ENCODE measurements at regions not wholly inside any gene's neighbourhood (a gene's known extent, or its start where the extent isn't known, plus 50 kb on each side); places are given as distances from the start of the nearest gene placed in this dataset.
"Not testable (repeated sequence)": the region's sequence is repeated elsewhere in the genome, so short reads cannot be mapped to it uniquely, and the experiment has no call there.

GRCh38 chr1:199913318-199913717 lies 114.2 kb upstream of the NR5A2 start:
- no peak overlapping the region for H3K27ac ChIP-seq (ENCODE audit: low read length)
- H3K27me3 ChIP-seq (ENCODE audit: control insufficient read depth, insufficient read depth, low read length) = no peaks in the 10 kb centered on the region
- H3K36me3 ChIP-seq (ENCODE audit: control insufficient read depth, insufficient read depth, low read length) = no peaks in the 10 kb centered on the region
- H3K4me3 ChIP-seq (ENCODE audit: low read length) = no peak overlapping the region
- no peaks in the 10 kb centered on the region for H3K4me1 ChIP-seq (ENCODE audit: control insufficient read depth, insufficient read depth, low read length)
- no peaks in the 10 kb centered on the region for H3K9me3 ChIP-seq (ENCODE audit: control insufficient read depth, insufficient read depth, low read length)
- DNase-seq (ENCODE audit: low read depth, low spot score) = no peak
- no CpG with 5 or more reads among the region's 3 CpGs for WGBS (ENCODE audit: insufficient coverage, insufficient read length)

DNA sequence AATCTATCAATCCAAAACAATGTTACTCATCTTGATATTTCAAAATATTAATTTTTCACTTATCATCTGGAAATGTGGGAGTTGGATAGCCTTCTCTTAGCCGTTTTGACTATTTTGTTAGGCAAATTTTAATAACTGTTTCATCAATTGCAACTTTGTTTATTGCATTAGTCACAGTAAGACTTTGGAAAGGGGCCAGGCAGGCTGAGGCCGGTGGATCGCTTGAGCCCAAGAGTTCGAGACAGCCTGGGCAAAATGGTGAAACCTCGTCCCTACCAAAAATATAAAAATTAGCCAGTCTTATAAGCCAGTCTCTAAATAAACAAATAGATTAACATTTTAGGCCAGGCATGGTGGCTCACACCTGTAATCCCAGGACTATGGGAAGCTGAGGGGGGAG lies 113.0 kb upstream of the NR5A2 start:
- Histone ChIP-seq H3K27ac (ENCODE audit: low read length) (no peak overlapping the region), H3K4me3 (ENCODE audit: low read length) (no peak overlapping the region), H3K36me3 (ENCODE audit: control insufficient read depth, insufficient read depth, low read length) (no peaks in the 10 kb centered on the region), H3K9me3 (ENCODE audit: control insufficient read depth, insufficient read depth, low read length) (no peaks in the 10 kb centered on the region), H3K4me1 (ENCODE audit: control insufficient read depth, insufficient read depth, low read length) (no peaks in the 10 kb centered on the region), H3K27me3 (ENCODE audit: control insufficient read depth, insufficient read depth, low read length) (no peaks in the 10 kb centered on the region)
- DNase-seq (ENCODE audit: low read depth, low spot score) = no peak
- no CpG with 5 or more reads among the region's 5 CpGs for WGBS (ENCODE audit: insufficient coverage, insufficient read length)

GRCh38 chr1:199918196-199918769 lies 109.2 kb upstream of the NR5A2 start:
- H3K4me3 ChIP-seq (ENCODE audit: low read length) = no peak overlapping the region
- H3K9me3 ChIP-seq (ENCODE audit: control insufficient read depth, insufficient read depth, low read length) = no peaks in the 10 kb centered on the region
- H3K27me3 ChIP-seq (ENCODE audit: control insufficient read depth, insufficient read depth, low read length) = no peaks in the 10 kb centered on the region
- no peak for DNase-seq (ENCODE audit: low read depth, low spot score)
- H3K27ac ChIP-seq (ENCODE audit: low read length) = no peak overlapping the region
- H3K4me1 ChIP-seq (ENCODE audit: control insufficient read depth, insufficient read depth, low read length) = no peaks in the 10 kb centered on the region
- no CpG with 5 or more reads among the region's 2 CpGs for WGBS (ENCODE audit: insufficient coverage, insufficient read length)
- no peaks in the 10 kb centered on the region for H3K36me3 ChIP-seq (ENCODE audit: control insufficient read depth, insufficient read depth, low read length)

DNA sequence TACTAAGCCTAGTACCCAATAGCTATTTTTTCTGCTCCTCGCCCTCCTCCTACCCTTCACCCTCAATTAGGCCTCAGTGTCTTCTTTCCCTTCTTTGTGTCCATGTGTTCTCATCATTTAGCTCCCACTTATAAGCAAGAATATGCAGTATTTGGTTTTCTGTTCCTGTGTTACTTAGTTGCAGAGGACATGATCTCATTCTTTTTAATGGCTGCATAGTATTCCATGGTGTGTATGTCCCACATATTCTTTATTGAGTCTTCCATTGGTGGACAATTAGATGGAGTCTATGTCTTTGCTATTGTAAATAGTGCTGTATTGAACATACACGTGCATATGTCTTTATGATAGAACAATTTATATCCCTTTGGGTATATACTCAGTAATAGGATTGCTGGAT lies 106.9 kb upstream of the NR5A2 start:
- no peaks in the 10 kb centered on the region for H3K27me3 ChIP-seq (ENCODE audit: control insufficient read depth, insufficient read depth, low read length)
- no peaks in the 10 kb centered on the region for H3K9me3 ChIP-seq (ENCODE audit: control insufficient read depth, insufficient read depth, low read length)
- no peaks in the 10 kb centered on the region for H3K4me1 ChIP-seq (ENCODE audit: control insufficient read depth, insufficient read depth, low read length)
- no peaks in the 10 kb centered on the region for H3K36me3 ChIP-seq (ENCODE audit: control insufficient read depth, insufficient read depth, low read length)
- no CpG with 5 or more reads among the region's 2 CpGs for WGBS (ENCODE audit: insufficient coverage, insufficient read length)
- no peak overlapping the region for H3K27ac ChIP-seq (ENCODE audit: low read length)
- no peak for DNase-seq (ENCODE audit: low read depth, low spot score)
- H3K4me3 ChIP-seq (ENCODE audit: low read length) = no peak overlapping the region

GRCh38 chr1:199929556-199929955 lies 98.0 kb upstream of the NR5A2 start:
- no peak overlapping the region for H3K4me3 ChIP-seq (ENCODE audit: low read length)
- H3K27me3 ChIP-seq (ENCODE audit: control insufficient read depth, insufficient read depth, low read length) = no peaks in the 10 kb centered on the region
- H3K36me3 ChIP-seq (ENCODE audit: control insufficient read depth, insufficient read depth, low read length) = no peaks in the 10 kb centered on the region
- no peaks in the 10 kb centered on the region for H3K9me3 ChIP-seq (ENCODE audit: control insufficient read depth, insufficient read depth, low read length)
- no peak overlapping the region for H3K27ac ChIP-seq (ENCODE audit: low read length)
- H3K4me1 ChIP-seq (ENCODE audit: control insufficient read depth, insufficient read depth, low read length) = no peaks in the 10 kb centered on the region
- no peak for DNase-seq (ENCODE audit: low read depth, low spot score)
- no CpG with 5 or more reads among the region's 3 CpGs for WGBS (ENCODE audit: insufficient coverage, insufficient read length)

GRCh38 chr1:199930067-199930466 lies 97.4 kb upstream of the NR5A2 start:
- not testable (repeated sequence) for H3K4me1 ChIP-seq (ENCODE audit: control insufficient read depth, insufficient read depth, low read length); H3K9me3 ChIP-seq (ENCODE audit: control insufficient read depth, insufficient read depth, low read length); H3K4me3 ChIP-seq (ENCODE audit: low read length); DNase-seq (ENCODE audit: low read depth, low spot score); H3K27me3 ChIP-seq (ENCODE audit: control insufficient read depth, insufficient read depth, low read length); H3K36me3 ChIP-seq (ENCODE audit: control insufficient read depth, insufficient read depth, low read length); H3K27ac ChIP-seq (ENCODE audit: low read length)
- WGBS (ENCODE audit: insufficient coverage, insufficient read length) = no CpG with 5 or more reads among the region's 5 CpGs

DNA sequence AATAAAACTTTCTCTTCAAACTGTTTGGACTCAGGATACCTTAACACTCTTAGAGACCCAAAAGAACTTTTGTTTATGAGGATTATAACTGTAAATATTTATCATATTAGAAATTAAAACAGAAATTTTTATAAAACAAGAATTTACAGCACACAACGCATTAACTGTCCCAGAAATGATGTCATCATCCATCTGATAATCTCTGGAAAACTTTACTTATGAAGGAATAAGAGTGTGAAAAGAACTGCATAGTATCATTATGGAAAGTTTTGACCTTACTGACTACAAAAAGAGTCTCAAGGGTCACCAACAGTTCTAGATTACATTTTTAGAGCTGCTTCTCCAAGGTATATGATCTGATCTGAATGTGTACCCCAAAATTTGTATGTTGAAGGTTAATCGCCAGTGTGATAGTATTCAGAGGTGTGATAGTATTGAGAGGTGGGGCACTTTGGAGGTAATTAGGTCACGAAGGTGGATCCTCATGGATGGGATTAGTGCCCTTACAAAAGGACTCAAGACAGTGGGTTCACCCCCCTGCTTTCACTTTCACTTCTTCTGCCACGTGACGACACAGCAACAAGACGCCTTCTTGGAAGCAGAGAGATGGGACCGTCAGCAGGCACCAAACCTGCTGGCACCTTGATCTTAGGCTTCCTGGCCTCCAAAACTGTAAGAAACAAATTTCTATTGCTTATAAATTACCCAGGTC lies 95.7 kb upstream of the NR5A2 start:
- Histone ChIP-seq H3K9me3 (ENCODE audit: control insufficient read depth, insufficient read depth, low read length) (no peaks in the 10 kb centered on the region), H3K4me3 (ENCODE audit: low read length) (no peak overlapping the region), H3K36me3 (ENCODE audit: control insufficient read depth, insufficient read depth, low read length) (no peaks in the 10 kb centered on the region), H3K27ac (ENCODE audit: low read length) (no peak overlapping the region), H3K27me3 (ENCODE audit: control insufficient read depth, insufficient read depth, low read length) (no peaks in the 10 kb centered on the region), H3K4me1 (ENCODE audit: control insufficient read depth, insufficient read depth, low read length) (no peaks in the 10 kb centered on the region)
- DNase-seq (ENCODE audit: low read depth, low spot score) = no peak
- WGBS (ENCODE audit: insufficient coverage, insufficient read length) = no CpG with 5 or more reads among the region's 7 CpGs

GRCh38 chr1:199932462-199932861 lies 95.0 kb upstream of the NR5A2 start:
- no peak overlapping the region for H3K27ac ChIP-seq (ENCODE audit: low read length)
- no peak overlapping the region for H3K4me3 ChIP-seq (ENCODE audit: low read length)
- no peaks in the 10 kb centered on the region for H3K36me3 ChIP-seq (ENCODE audit: control insufficient read depth, insufficient read depth, low read length)
- H3K27me3 ChIP-seq (ENCODE audit: control insufficient read depth, insufficient read depth, low read length) = no peaks in the 10 kb centered on the region
- no peak for DNase-seq (ENCODE audit: low read depth, low spot score)
- H3K4me1 ChIP-seq (ENCODE audit: control insufficient read depth, insufficient read depth, low read length) = no peaks in the 10 kb centered on the region
- no CpG with 5 or more reads among the region's 2 CpGs for WGBS (ENCODE audit: insufficient coverage, insufficient read length)
- H3K9me3 ChIP-seq (ENCODE audit: control insufficient read depth, insufficient read depth, low read length) = no peaks in the 10 kb centered on the region

GRCh38 chr1:199936441-199936840 lies 91.1 kb upstream of the NR5A2 start:
- no peaks in the 10 kb centered on the region for H3K4me1 ChIP-seq (ENCODE audit: control insufficient read depth, insufficient read depth, low read length)
- no peaks in the 10 kb centered on the region for H3K36me3 ChIP-seq (ENCODE audit: control insufficient read depth, insufficient read depth, low read length)
- no peak overlapping the region for H3K4me3 ChIP-seq (ENCODE audit: low read length)
- WGBS (ENCODE audit: insufficient coverage, insufficient read length) = no CpG with 5 or more reads among the region's 4 CpGs
- H3K27me3 ChIP-seq (ENCODE audit: control insufficient read depth, insufficient read depth, low read length) = no peaks in the 10 kb centered on the region
- no peak for DNase-seq (ENCODE audit: low read depth, low spot score)
- H3K9me3 ChIP-seq (ENCODE audit: control insufficient read depth, insufficient read depth, low read length) = no peaks in the 10 kb centered on the region
- H3K27ac ChIP-seq (ENCODE audit: low read length) = no peak overlapping the region

GRCh38 chr1:199937161-199937560 lies 90.3 kb upstream of the NR5A2 start:
- Histone ChIP-seq H3K27me3 (ENCODE audit: control insufficient read depth, insufficient read depth, low read length) (no peaks in the 10 kb centered on the region), H3K27ac (ENCODE audit: low read length) (no peak overlapping the region), H3K4me1 (ENCODE audit: control insufficient read depth, insufficient read depth, low read length) (no peaks in the 10 kb centered on the region), H3K36me3 (ENCODE audit: control insufficient read depth, insufficient read depth, low read length) (no peaks in the 10 kb centered on the region), H3K4me3 (ENCODE audit: low read length) (no peak overlapping the region), H3K9me3 (ENCODE audit: control insufficient read depth, insufficient read depth, low read length) (no peaks in the 10 kb centered on the region)
- no peak for DNase-seq (ENCODE audit: low read depth, low spot score)
- no CpG with 5 or more reads among the region's 4 CpGs for WGBS (ENCODE audit: insufficient coverage, insufficient read length)

- H3K36me3 ChIP-seq (ENCODE audit: control insufficient read depth, insufficient read depth, low read length) = no peaks in the 10 kb centered on the region
- H3K4me1 ChIP-seq (ENCODE audit: control insufficient read depth, insufficient read depth, low read length) = no peaks in the 10 kb centered on the region
- no peak overlapping the region for H3K4me3 ChIP-seq (ENCODE audit: low read length)
- no peaks in the 10 kb centered on the region for H3K9me3 ChIP-seq (ENCODE audit: control insufficient read depth, insufficient read depth, low read length)
- WGBS (ENCODE audit: insufficient coverage, insufficient read length) = no CpG with 5 or more reads among the region's 4 CpGs
- H3K27me3 ChIP-seq (ENCODE audit: control insufficient read depth, insufficient read depth, low read length) = no peaks in the 10 kb centered on the region
- no peak overlapping the region for H3K27ac ChIP-seq (ENCODE audit: low read length)
- no peak for DNase-seq (ENCODE audit: low read depth, low spot score)
These were observed 89.8 kb upstream of the NR5A2 start for GRCh38 chr1:199937661-199938060.
